K562 (cell line): ENCODE measurements at regions not wholly inside any gene's neighbourhood (a gene's known extent, or its start where the extent isn't known, plus 50 kb on each side); places are given as distances from the start of the nearest gene placed in this dataset.

Experiments used
- ATAC-seq: fragments of 200-7000 bp; cut with Tn5 transposase; 3 replicates; pipeline ENCODE4 v1.9.1; 2020; ENCODE audit warnings: moderate library complexity
- BruUV-seq: library from RNA; stranded (reverse); fragments of 400-500 nt; replicated peaks from 2 replicates; lab custom pipeline; 2021; lab: Mats Ljungman, UMichigan
- CTCF ChIA-PET: fragments of 300-600 bp; formaldehyde crosslinking; extraction: SDS; loops from one replicate; lab custom pipeline; 2021; ENCODE audit warnings: low intra/inter-chr PET ratio; lab: Yijun Ruan, JAX
- POLR2A ChIA-PET: fragments of 300-600, 350-650 bp; sonication (Branson Sonifier 250); formaldehyde crosslinking; extraction: SDS; loops from one replicate; lab custom pipeline; 2021; ENCODE audit warnings: antibody characterized with exemption, inconsistent platforms; lab: Yijun Ruan, JAX
- DNase-seq, 4 experiments: peaks; one replicate each; pipeline versions ENCODE4 v3.0.0 to v3.0.0-alpha.2; 2011 to 2018; ENCODE audit warnings: low spot score in 3 of 4, mixed read lengths in 3 of 4; ENCODE audit errors: extremely low read depth in 1 of 4
- FAIRE-seq: peaks from 2 replicates; lab custom pipeline; 2011; peaks lifted over from hg19 to GRCh38; lab: Jason Lieb, UNC
- H2AFZ ChIP-seq: 2 replicates; pipeline ENCODE4 v1.6.0; 2011; ENCODE audit warnings: low read depth, low read length, control low read depth, inconsistent platforms
- H3K27ac ChIP-seq: fragments of 200-600 bp; 3 replicates; pipeline ENCODE4 v1.8.0; 2011; ENCODE audit warnings: low read depth, mild to moderate bottlenecking, control low read depth, inconsistent platforms, low read length, moderate library complexity, mixed read lengths; ENCODE audit errors: extremely low read depth
- H3K27me3 ChIP-seq, 2 experiments: fragments of 300-600 bp in 1 of 2; 2 replicates in 1 of 2; 3 replicates in 1 of 2; pipeline versions ENCODE4 v1.6.0 to v1.8.0; 2011; ENCODE audit warnings: inconsistent platforms in 2 of 2, low read length in 2 of 2, mild to moderate bottlenecking in 1 of 2, mixed read lengths in 1 of 2, moderate library complexity in 1 of 2; ENCODE audit not compliant: control insufficient read depth in 2 of 2, insufficient read depth in 2 of 2
- H3K36me3 ChIP-seq: fragments of 300-600 bp; 3 replicates; pipeline ENCODE4 v1.8.0; 2011; ENCODE audit warnings: mild to moderate bottlenecking, low read length, inconsistent platforms; ENCODE audit not compliant: control insufficient read depth, insufficient read depth
- H3K4me1 ChIP-seq, 2 experiments: fragments of 200-600 bp in 1 of 2; replicated peaks in 1 of 2; 2 replicates in 1 of 2; 3 replicates in 1 of 2; pipeline versions ENCODE4 v1.5.1 to v1.8.0; 2011; ENCODE audit warnings: inconsistent platforms in 2 of 2, low read length in 2 of 2, mild to moderate bottlenecking in 1 of 2, mixed read lengths in 1 of 2, moderate library complexity in 1 of 2; ENCODE audit not compliant: control insufficient read depth in 2 of 2, insufficient read depth in 2 of 2
- H3K4me2 ChIP-seq: 2 replicates; pipeline ENCODE4 v1.6.1; 2011; ENCODE audit warnings: low read length, control low read depth, inconsistent platforms, mixed read lengths; ENCODE audit not compliant: insufficient read depth
- H3K4me3 ChIP-seq: fragments of 200-600 bp; sonication (generic), shearing (Covaris generic); 2 replicates; pipeline ENCODE4 v1.5.1; 2016; ENCODE audit warnings: control low read depth, inconsistent platforms
- H3K79me2 ChIP-seq: fragments of 200-600 bp; 3 replicates; pipeline ENCODE4 v1.8.0; 2011; ENCODE audit warnings: low read length, inconsistent platforms; ENCODE audit not compliant: control insufficient read depth, insufficient read depth
- H3K9ac ChIP-seq, 2 experiments: 2 replicates each; pipeline versions ENCODE4 v1.6.0 to v1.6.1; 2011; ENCODE audit warnings: low read depth in 2 of 2, low read length in 2 of 2, control low read depth in 1 of 2, inconsistent platforms in 1 of 2, mild to moderate bottlenecking in 1 of 2, mixed read lengths in 1 of 2; ENCODE audit not compliant: insufficient read depth in 1 of 2
- H3K9me1 ChIP-seq: one replicate; pipeline ENCODE4 v1.6.0; 2011; ENCODE audit warnings: inconsistent platforms, mild to moderate bottlenecking, low read length, moderate library complexity; ENCODE audit not compliant: control insufficient read depth, insufficient read depth
- H3K9me3 ChIP-seq: replicated peaks from 2 replicates; pipeline ENCODE4 v1.5.1; 2011; ENCODE audit warnings: low read depth, low read length, inconsistent platforms; ENCODE audit not compliant: control insufficient read depth, insufficient read depth
- H4K20me1 ChIP-seq: replicated peaks from 2 replicates; pipeline ENCODE4 v1.6.1; 2011; ENCODE audit warnings: low read length, inconsistent platforms, mixed read lengths; ENCODE audit not compliant: control insufficient read depth, insufficient read depth
- DMBX1 ChIP-seq: fragments of 250-450 bp; sonication (Bioruptor Pico); IDR thresholded peaks from 2 replicates; pipeline ENCODE4 v1.8.0; 2022; ENCODE audit warnings: inconsistent platforms, mild to moderate bottlenecking, moderate library complexity, borderline replicate concordance
- HEY1 ChIP-seq: fragments of 250-450 bp; sonication (Bioruptor Pico); IDR thresholded peaks from 2 replicates; pipeline ENCODE4 v1.5.0; 2020; ENCODE audit warnings: mild to moderate bottlenecking, moderate library complexity, borderline replicate concordance
- LEF1 ChIP-seq: fragments of 450-650 bp; IDR thresholded peaks from 2 replicates; pipeline ENCODE4 v1.6.1; 2016; ENCODE audit warnings: mild to moderate bottlenecking
- RAD21 ChIP-seq, 2 experiments: fragments of 250-450 bp in 1 of 2; fragments of 450-650 bp in 1 of 2; sonication (Bioruptor Pico) in 1 of 2; formaldehyde crosslinking in 1 of 2; IDR thresholded peaks in 1 of 2; conservative IDR thresholded peaks in 1 of 2; 2 replicates each; pipeline versions ENCODE4 v1.4.0 to v1.8.0; 2020 to 2022; ENCODE audit warnings: mild to moderate bottlenecking in 2 of 2, moderate library complexity in 1 of 2
- RBM22 ChIP-seq: fragments of 200-400 bp; formaldehyde crosslinking; IDR thresholded peaks from 2 replicates; pipeline ENCODE4 v1.6.1; 2018; ENCODE audit warnings: low read length, low read depth; ENCODE audit not compliant: poor library complexity, severe bottlenecking
- SIRT6 ChIP-seq: IDR thresholded peaks from one replicate; pipeline ENCODE4 v1.6.1; 2012; ENCODE audit warnings: low read depth, mild to moderate bottlenecking, control low read depth, inconsistent platforms, low read length, moderate library complexity
- WGBS: fragments of 100-300 bp; shearing (Covaris generic); methylation state at CpG from one replicate; pipeline ENCODE4 v1.1.6; 2016; ENCODE audit warnings: low coverage, mixed read lengths; ENCODE audit not compliant: insufficient coverage; ENCODE audit errors: missing lambda C conversion rate; 5-methylcytosine and 5-hydroxymethylcytosine counted together
- in situ Hi-C: fragments of 300-500 bp; cut with MboI; formaldehyde crosslinking; loops from 4 replicates; pipeline ENCODE4 v1.15.0; 2018; ENCODE audit warnings: inconsistent platforms, mixed read lengths
- intact Hi-C: fragments of 100-400 bp; cut with micrococcal nuclease; formaldehyde crosslinking; loops from 2 replicates; pipeline ENCODE4 v1.14.2; 2022
- TF ChIP-seq, protein P1 (sequence below): sonication (generic); formaldehyde crosslinking; IDR thresholded peaks from 2 replicates; pipeline ENCODE4 v1.8.0; 2022; ENCODE audit warnings: mild to moderate bottlenecking, missing genetic modification reagents
- TF ChIP-seq, protein P2 (sequence below): fragments of 450-650 bp; IDR thresholded peaks from 2 replicates; pipeline ENCODE4 v1.6.1; 2016
- TF ChIP-seq, protein P3 (sequence below): sonication (generic); formaldehyde crosslinking; IDR thresholded peaks from 2 replicates; pipeline ENCODE4 v1.4.0; 2020; ENCODE audit warnings: mild to moderate bottlenecking, missing genetic modification reagents
- TF ChIP-seq, protein P4 (sequence below): fragments of 250-450 bp; sonication (Bioruptor Pico); IDR thresholded peaks from 2 replicates; pipeline ENCODE4 v1.8.0; 2021; ENCODE audit warnings: borderline replicate concordance, mild to moderate bottlenecking, moderate library complexity; ENCODE audit not compliant: poor library complexity, severe bottlenecking

DNA sequence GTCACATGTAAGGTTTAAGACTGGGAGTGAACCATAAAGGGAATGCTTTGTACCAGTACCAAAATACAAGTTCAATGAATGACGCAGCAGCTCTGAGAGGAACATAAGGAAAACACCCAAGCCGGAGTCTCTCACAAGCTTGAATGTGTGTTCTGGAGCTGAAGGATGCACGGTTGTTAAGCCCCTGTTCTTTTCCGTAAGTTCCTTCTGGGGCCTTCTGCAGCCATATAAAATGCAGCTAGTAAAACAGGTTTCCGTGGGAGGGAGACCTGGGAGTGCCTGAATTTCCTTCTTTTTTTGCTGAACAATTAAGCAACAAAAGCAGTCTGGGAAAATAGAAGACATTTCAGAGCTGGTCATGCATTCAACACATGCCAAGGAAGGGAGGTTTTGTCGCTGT, 73.2 kb upstream of the JAG1 start:
- intact Hi-C loops = no loop called here
- H3K9me1 ChIP-seq = no peaks in the 10 kb centered on the region
- FAIRE-seq (no peak), ATAC-seq (no peak), DNase-seq (no peak)
- H3K4me3 ChIP-seq = no peak overlapping the region
- no TSS peak for BruUV-seq
- in situ Hi-C loops = no loop called here
- TF ChIP-seq, protein P1, sequence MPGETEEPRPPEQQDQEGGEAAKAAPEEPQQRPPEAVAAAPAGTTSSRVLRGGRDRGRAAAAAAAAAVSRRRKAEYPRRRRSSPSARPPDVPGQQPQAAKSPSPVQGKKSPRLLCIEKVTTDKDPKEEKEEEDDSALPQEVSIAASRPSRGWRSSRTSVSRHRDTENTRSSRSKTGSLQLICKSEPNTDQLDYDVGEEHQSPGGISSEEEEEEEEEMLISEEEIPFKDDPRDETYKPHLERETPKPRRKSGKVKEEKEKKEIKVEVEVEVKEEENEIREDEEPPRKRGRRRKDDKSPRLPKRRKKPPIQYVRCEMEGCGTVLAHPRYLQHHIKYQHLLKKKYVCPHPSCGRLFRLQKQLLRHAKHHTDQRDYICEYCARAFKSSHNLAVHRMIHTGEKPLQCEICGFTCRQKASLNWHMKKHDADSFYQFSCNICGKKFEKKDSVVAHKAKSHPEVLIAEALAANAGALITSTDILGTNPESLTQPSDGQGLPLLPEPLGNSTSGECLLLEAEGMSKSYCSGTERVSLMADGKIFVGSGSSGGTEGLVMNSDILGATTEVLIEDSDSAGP = no peak
- TF ChIP-seq DMBX1 (CRISPR knock-in tag) = no peak
- TF ChIP-seq, protein P2, sequence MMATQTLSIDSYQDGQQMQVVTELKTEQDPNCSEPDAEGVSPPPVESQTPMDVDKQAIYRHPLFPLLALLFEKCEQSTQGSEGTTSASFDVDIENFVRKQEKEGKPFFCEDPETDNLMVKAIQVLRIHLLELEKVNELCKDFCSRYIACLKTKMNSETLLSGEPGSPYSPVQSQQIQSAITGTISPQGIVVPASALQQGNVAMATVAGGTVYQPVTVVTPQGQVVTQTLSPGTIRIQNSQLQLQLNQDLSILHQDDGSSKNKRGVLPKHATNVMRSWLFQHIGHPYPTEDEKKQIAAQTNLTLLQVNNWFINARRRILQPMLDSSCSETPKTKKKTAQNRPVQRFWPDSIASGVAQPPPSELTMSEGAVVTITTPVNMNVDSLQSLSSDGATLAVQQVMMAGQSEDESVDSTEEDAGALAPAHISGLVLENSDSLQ = no peak
- no peaks in the 10 kb centered on the region for H3K27me3 ChIP-seq
- ChIA-PET CTCF (no interaction called here), POLR2A (no interaction called here)
- H3K4me1 ChIP-seq = no peaks in the 10 kb centered on the region
- no peaks in the 10 kb centered on the region for H3K36me3 ChIP-seq
- H2AFZ ChIP-seq = no peak overlapping the region
- no peaks in the 10 kb centered on the region for H4K20me1 ChIP-seq
- H3K9ac ChIP-seq = no peak overlapping the region
- 5% methylated on average over 4 of the region's 6 CpGs for WGBS
- H3K4me2 ChIP-seq = no peak overlapping the region
- H3K9me3 ChIP-seq = no peaks in the 10 kb centered on the region
- no peak overlapping the region for H3K27ac ChIP-seq
- no peaks in the 10 kb centered on the region for H3K79me2 ChIP-seq

DNA sequence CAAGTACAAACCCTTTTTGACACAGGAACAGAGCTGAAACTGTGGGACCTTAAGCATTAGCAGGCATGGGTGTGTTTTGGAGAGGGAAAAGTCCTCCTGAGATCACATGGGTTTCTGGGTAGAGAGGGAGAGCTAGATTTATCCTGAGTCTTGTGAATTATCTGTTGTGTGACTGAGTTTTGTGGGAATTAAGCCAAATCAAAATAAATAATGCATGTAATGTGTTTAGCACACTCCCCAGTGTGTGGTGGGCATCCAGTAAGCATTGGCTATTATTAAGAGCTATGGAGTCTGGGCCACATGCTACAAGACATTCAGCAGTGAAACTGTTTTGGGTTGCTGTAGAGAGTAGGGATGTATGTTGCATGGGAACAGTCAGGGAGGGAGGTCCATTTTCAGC, 75.3 kb upstream of the JAG1 start:
- Histone ChIP-seq H3K9ac (no peak overlapping the region), H3K27me3 (no peaks in the 10 kb centered on the region), H3K36me3 (no peaks in the 10 kb centered on the region), H3K27ac (no peak overlapping the region), H3K9me3 (no peaks in the 10 kb centered on the region), H3K4me3 (no peak overlapping the region), H3K4me1 (no peaks in the 10 kb centered on the region), H3K9me1 (no peaks in the 10 kb centered on the region), H3K79me2 (no peaks in the 10 kb centered on the region), H3K4me2 (no peak overlapping the region), H2AFZ (no peak overlapping the region), H4K20me1 (no peaks in the 10 kb centered on the region)
- intact Hi-C loops (no loop called here), in situ Hi-C loops (no loop called here)
- ATAC-seq = no peak
- no peak for DNase-seq
- no TSS peak for BruUV-seq
- ChIA-PET CTCF (no interaction called here), POLR2A (no interaction called here)
- no peak for TF ChIP-seq SIRT6
- TF ChIP-seq, protein P3, sequence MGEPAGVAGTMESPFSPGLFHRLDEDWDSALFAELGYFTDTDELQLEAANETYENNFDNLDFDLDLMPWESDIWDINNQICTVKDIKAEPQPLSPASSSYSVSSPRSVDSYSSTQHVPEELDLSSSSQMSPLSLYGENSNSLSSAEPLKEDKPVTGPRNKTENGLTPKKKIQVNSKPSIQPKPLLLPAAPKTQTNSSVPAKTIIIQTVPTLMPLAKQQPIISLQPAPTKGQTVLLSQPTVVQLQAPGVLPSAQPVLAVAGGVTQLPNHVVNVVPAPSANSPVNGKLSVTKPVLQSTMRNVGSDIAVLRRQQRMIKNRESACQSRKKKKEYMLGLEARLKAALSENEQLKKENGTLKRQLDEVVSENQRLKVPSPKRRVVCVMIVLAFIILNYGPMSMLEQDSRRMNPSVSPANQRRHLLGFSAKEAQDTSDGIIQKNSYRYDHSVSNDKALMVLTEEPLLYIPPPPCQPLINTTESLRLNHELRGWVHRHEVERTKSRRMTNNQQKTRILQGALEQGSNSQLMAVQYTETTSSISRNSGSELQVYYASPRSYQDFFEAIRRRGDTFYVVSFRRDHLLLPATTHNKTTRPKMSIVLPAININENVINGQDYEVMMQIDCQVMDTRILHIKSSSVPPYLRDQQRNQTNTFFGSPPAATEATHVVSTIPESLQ (CRISPR knock-in tag) = no peak
- TF ChIP-seq RBM22 = no peak
- no peak for TF ChIP-seq RAD21 (CRISPR knock-in tag; conservative IDR thresholded peaks at IDR 0.05 in 1 of 2, IDR thresholded peaks at IDR 0.05 in 1 of 2)
- TF ChIP-seq, protein P4, sequence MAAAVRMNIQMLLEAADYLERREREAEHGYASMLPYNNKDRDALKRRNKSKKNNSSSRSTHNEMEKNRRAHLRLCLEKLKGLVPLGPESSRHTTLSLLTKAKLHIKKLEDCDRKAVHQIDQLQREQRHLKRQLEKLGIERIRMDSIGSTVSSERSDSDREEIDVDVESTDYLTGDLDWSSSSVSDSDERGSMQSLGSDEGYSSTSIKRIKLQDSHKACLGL (CRISPR knock-in tag) = no peak
- no peak for TF ChIP-seq LEF1
- TF ChIP-seq HEY1 (CRISPR knock-in tag) = no peak
- FAIRE-seq = no peak
